ENCODE measurements at regions not wholly inside any gene's neighbourhood (a gene's known extent, or its start where the extent isn't known, plus 50 kb on each side); places are given as distances from the start of the nearest gene placed in this dataset.

DNA sequence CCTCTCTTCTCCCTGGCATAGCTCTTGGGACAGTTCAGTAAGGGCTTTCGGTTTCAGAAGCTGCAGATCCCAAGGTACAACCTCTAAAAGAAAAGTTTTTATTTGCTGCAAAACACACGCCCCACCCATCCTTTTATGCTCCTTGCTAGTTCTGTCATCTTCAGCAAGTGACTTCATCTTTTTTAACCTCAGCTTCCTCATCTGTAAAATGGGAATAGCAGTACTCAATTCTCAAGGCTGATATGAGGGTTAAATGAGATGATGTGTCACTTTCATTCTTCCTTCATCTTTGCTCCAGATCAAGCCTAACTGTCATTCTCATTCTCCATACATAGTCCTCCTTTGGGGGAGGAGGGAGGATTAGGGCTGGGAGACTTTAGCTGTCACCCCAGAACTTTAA, 90.0 kb upstream of the ALX4 start:
- TF ChIP-seq, protein P1, sequence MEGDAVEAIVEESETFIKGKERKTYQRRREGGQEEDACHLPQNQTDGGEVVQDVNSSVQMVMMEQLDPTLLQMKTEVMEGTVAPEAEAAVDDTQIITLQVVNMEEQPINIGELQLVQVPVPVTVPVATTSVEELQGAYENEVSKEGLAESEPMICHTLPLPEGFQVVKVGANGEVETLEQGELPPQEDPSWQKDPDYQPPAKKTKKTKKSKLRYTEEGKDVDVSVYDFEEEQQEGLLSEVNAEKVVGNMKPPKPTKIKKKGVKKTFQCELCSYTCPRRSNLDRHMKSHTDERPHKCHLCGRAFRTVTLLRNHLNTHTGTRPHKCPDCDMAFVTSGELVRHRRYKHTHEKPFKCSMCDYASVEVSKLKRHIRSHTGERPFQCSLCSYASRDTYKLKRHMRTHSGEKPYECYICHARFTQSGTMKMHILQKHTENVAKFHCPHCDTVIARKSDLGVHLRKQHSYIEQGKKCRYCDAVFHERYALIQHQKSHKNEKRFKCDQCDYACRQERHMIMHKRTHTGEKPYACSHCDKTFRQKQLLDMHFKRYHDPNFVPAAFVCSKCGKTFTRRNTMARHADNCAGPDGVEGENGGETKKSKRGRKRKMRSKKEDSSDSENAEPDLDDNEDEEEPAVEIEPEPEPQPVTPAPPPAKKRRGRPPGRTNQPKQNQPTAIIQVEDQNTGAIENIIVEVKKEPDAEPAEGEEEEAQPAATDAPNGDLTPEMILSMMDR (IDR thresholded peaks at IDR 0.05), result no peak
- TF ChIP-seq POLR2A (IDR thresholded peaks at IDR 0.05), result no peak
- TF ChIP-seq EP300 (IDR thresholded peaks at IDR 0.05), result no peak

Measured in gastroesophageal sphincter (tissue), 3 donors.